ENCODE measurements at regions not wholly inside any gene's neighbourhood (a gene's known extent, or its start where the extent isn't known, plus 50 kb on each side); places are given as distances from the start of the nearest gene placed in this dataset.

DNA sequence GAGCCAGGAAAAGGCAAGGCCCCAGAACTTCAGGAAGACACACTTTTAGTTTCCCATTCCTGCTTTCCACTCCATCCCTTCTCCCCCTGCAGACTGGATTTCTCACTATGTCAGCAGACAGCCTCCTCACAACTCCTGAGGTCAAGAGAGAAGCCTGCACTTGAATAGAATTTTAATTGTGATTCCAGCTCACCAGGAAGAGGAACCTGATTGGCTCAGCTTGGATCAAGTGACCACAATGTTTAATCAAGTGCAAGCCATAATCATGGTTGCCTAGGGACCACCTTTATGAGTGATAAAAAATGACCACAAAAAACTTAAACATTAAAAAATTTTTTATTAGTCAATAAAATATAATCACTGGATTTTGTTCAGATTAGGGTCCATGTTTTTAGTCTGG lies 244.7 kb upstream of the RHOBTB1 start:
- Histone ChIP-seq H3K4me1 (no peaks in the 10 kb centered on the region), H3K4me3 (no peak overlapping the region), H3K27ac (no peak overlapping the region), H3K4me2 (no peak overlapping the region), H3K9me3 (peaks cover 12% of the 10 kb centered on the region)
- FAIRE-seq: no peak
- POLR2A ChIA-PET: no interaction called here
- TF ChIP-seq ZNF302 (CRISPR knock-in tag; IDR thresholded peaks at IDR 0.05) (no peak), CHD4 (IDR thresholded peaks at IDR 0.05; ENCODE audit: borderline replicate concordance) (no peak), FOXS1 (CRISPR knock-in tag; IDR thresholded peaks at IDR 0.05) (no peak), NPAS2 (CRISPR knock-in tag; IDR thresholded peaks at IDR 0.05; ENCODE audit: borderline replicate concordance) (no peak), RCOR1 (IDR thresholded peaks at IDR 0.05; ENCODE audit: low read depth, low read length) (no peak), TP53 (CRISPR knock-in tag; IDR thresholded peaks at IDR 0.05) (no peak), ESRRA (IDR thresholded peaks at IDR 0.05; ENCODE audit: borderline replicate concordance, low read length) (no peak), POLR2A (IDR thresholded peaks at IDR 0.05; ENCODE audit: low read length) (no peak)
- TF ChIP-seq, protein P1, sequence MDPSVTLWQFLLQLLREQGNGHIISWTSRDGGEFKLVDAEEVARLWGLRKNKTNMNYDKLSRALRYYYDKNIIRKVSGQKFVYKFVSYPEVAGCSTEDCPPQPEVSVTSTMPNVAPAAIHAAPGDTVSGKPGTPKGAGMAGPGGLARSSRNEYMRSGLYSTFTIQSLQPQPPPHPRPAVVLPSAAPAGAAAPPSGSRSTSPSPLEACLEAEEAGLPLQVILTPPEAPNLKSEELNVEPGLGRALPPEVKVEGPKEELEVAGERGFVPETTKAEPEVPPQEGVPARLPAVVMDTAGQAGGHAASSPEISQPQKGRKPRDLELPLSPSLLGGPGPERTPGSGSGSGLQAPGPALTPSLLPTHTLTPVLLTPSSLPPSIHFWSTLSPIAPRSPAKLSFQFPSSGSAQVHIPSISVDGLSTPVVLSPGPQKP (IDR thresholded peaks at IDR 0.05; ENCODE audit: low read depth, low read length): no peak
- TF ChIP-seq, protein P2, sequence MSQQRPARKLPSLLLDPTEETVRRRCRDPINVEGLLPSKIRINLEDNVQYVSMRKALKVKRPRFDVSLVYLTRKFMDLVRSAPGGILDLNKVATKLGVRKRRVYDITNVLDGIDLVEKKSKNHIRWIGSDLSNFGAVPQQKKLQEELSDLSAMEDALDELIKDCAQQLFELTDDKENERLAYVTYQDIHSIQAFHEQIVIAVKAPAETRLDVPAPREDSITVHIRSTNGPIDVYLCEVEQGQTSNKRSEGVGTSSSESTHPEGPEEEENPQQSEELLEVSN (IDR thresholded peaks at IDR 0.05; ENCODE audit: borderline replicate concordance, low read depth): no peak
- TF ChIP-seq, protein P3, sequence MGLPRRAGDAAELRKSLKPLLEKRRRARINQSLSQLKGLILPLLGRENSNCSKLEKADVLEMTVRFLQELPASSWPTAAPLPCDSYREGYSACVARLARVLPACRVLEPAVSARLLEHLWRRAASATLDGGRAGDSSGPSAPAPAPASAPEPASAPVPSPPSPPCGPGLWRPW (IDR thresholded peaks at IDR 0.05): no peak
- TF ChIP-seq, protein P4, sequence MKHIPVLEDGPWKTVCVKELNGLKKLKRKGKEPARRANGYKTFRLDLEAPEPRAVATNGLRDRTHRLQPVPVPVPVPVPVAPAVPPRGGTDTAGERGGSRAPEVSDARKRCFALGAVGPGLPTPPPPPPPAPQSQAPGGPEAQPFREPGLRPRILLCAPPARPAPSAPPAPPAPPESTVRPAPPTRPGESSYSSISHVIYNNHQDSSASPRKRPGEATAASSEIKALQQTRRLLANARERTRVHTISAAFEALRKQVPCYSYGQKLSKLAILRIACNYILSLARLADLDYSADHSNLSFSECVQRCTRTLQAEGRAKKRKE (CRISPR knock-in tag; IDR thresholded peaks at IDR 0.05; ENCODE audit: low read depth): no peak
- CTCF ChIA-PET: interaction anchor here (2.3 kb wide), 1 partner anchor 369 kb away, joined by 14 read pairs; no protein-coding TSS in a partner anchor
- no peak for DNase-seq (ENCODE audit: low read depth in 1 of 2, low spot score in 1 of 2)
- ATAC-seq: no peak

DNA sequence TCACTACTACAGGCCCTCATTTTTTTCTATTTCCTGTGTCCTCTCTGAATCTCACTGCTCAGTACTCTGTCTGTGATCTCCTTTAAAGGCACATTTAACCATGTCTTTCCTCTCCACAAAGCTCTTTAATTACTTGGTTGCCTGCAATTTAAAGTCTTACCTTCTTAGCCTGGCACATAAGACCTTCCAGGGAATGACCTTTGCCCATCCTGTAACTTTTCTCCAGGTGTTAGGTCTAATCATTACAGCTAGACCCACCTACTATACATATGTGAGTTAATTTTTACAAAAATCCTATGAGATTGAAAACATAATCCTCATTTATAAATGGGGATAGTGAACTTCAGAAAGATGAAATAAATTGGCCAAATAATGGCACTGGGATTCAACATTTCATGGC lies 244.1 kb upstream of the RHOBTB1 start:
- no peak for ATAC-seq
- no peak overlapping the region for H3K4me3 ChIP-seq
- no peak for DNase-seq (ENCODE audit: low read depth in 1 of 2, low spot score in 1 of 2)
- H3K27ac ChIP-seq: no peak overlapping the region
- no peaks in the 10 kb centered on the region for H3K4me1 ChIP-seq
- FAIRE-seq: no peak
- ChIA-PET POLR2A (no interaction called here), CTCF (no interaction called here)
- no peak overlapping the region for H3K4me2 ChIP-seq
- TF ChIP-seq CHD4 (IDR thresholded peaks at IDR 0.05; ENCODE audit: borderline replicate concordance) (no peak), HDAC2 (IDR thresholded peaks at IDR 0.05) (no peak), CBX2 (IDR thresholded peaks at IDR 0.05; ENCODE audit: borderline replicate concordance, low read depth) (no peak)
- TF ChIP-seq, protein P5, sequence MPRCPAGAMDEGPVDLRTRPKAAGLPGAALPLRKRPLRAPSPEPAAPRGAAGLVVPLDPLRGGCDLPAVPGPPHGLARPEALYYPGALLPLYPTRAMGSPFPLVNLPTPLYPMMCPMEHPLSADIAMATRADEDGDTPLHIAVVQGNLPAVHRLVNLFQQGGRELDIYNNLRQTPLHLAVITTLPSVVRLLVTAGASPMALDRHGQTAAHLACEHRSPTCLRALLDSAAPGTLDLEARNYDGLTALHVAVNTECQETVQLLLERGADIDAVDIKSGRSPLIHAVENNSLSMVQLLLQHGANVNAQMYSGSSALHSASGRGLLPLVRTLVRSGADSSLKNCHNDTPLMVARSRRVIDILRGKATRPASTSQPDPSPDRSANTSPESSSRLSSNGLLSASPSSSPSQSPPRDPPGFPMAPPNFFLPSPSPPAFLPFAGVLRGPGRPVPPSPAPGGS (IDR thresholded peaks at IDR 0.05): no peak
- H3K9me3 ChIP-seq: peaks cover 7% of the 10 kb centered on the region

DNA sequence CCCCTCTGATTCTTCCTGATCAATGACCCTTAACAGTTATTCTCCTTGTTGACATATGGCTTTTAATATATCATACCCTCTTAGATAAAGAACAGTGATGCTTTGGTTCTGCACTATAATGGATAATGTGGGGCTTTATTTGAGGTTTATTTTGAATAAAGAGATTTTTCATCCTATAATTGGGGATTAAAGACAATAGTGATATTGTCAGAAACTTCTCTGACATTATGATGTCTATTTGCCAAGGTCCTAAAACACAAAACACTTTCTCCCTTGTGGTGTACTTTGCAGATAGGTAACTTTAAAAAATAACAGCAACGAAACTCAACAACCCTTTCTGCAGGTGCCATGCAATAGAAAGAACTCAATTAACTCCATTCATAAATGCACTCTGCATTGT lies 243.6 kb upstream of the RHOBTB1 start:
- Histone ChIP-seq H3K4me2 (no peak overlapping the region), H3K4me1 (no peaks in the 10 kb centered on the region), H3K9me3 (peaks cover 2% of the 10 kb centered on the region; the same call in 2 of the 3 replicates), H3K27ac (no peak overlapping the region), H3K4me3 (no peak overlapping the region)
- POLR2A ChIA-PET: no interaction called here
- DNase-seq (ENCODE audit: low read depth in 1 of 2, low spot score in 1 of 2) (no peak), FAIRE-seq (no peak), ATAC-seq (no peak)
- TF ChIP-seq ESRRA (IDR thresholded peaks at IDR 0.05; ENCODE audit: borderline replicate concordance, low read length): no peak
- TF ChIP-seq EP300 (IDR thresholded peaks at IDR 0.05): no peak
- TF ChIP-seq NFE2L2 (conservative IDR thresholded peaks at IDR 0.05; ENCODE audit: low read length): no peak
- no peak for TF ChIP-seq JUN (IDR thresholded peaks at IDR 0.05)
- no peak for TF ChIP-seq ZC3H11A (IDR thresholded peaks at IDR 0.05)
- no peak for TF ChIP-seq KDM1A (IDR thresholded peaks at IDR 0.05; ENCODE audit: low read depth)
- no peak for TF ChIP-seq PHF8 (IDR thresholded peaks at IDR 0.05; ENCODE audit: borderline replicate concordance, low read depth)
- 63% methylated on average over 1 of the region's 1 CpG for WGBS (ENCODE audit: missing lambda C conversion rate)
- CTCF ChIA-PET: no interaction called here

All from A549 (cell line).